GM18520 (cell line): ENCODE measurements at regions not wholly inside any gene's neighbourhood (a gene's known extent, or its start where the extent isn't known, plus 50 kb on each side); places are given as distances from the start of the nearest gene placed in this dataset.
"Not testable (repeated sequence)": the region's sequence is repeated elsewhere in the genome, so short reads cannot be mapped to it uniquely, and the experiment has no call there.

ENCODE experiments used
- ATAC-seq: cut with Tn5 transposase; IDR thresholded peaks from one replicate; pipeline ENCODE4 v1.9.1; 2021; ENCODE audit not compliant: unreplicated experiment

GRCh38 chr13:107685876-107686275 is 529.5 kb downstream of the LIG4 start:
- ATAC-seq: no peak

- ATAC-seq: no peak
These were observed 533.7 kb downstream of the LIG4 start for GRCh38 chr13:107681600-107681999.

GRCh38 chr13:107680115-107680514 is 535.2 kb downstream of the LIG4 start:
- ATAC-seq: no peak

- ATAC-seq: no peak
These were observed 537.2 kb downstream of the LIG4 start for GRCh38 chr13:107678075-107678689.

GRCh38 chr13:107675847-107676550 is 539.3 kb downstream of the LIG4 start:
- ATAC-seq: no peak

GRCh38 chr13:107669391-107669993 is 545.8 kb downstream of the LIG4 start:
- ATAC-seq: no peak

GRCh38 chr13:107665926-107666458 is 549.3 kb downstream of the LIG4 start:
- no peak for ATAC-seq

- ATAC-seq: peak; percentile 53
These were observed 565.1 kb downstream of the LIG4 start for GRCh38 chr13:107650081-107650701.

GRCh38 chr13:107649079-107649478 is 566.3 kb downstream of the LIG4 start:
- ATAC-seq: no peak

GRCh38 chr13:107644136-107644535 is 571.2 kb downstream of the LIG4 start:
- ATAC-seq: no peak

GRCh38 chr13:107643615-107644014 is 571.7 kb downstream of the LIG4 start:
- ATAC-seq: no peak

GRCh38 chr13:107642831-107643230 is 572.5 kb downstream of the LIG4 start:
- no peak for ATAC-seq

GRCh38 chr13:107641574-107641973 is 573.8 kb downstream of the LIG4 start:
- ATAC-seq: no peak

- ATAC-seq: no peak
These were observed 589.7 kb downstream of the LIG4 start for GRCh38 chr13:107625648-107626047.

GRCh38 chr13:107617527-107617926 is 597.8 kb downstream of the LIG4 start:
- ATAC-seq: no peak

GRCh38 chr13:107612376-107612775 is 603.0 kb downstream of the LIG4 start:
- no peak for ATAC-seq

GRCh38 chr13:107608736-107609135 is 606.6 kb downstream of the LIG4 start:
- no peak for ATAC-seq

- ATAC-seq: no peak
These were observed 614.4 kb downstream of the LIG4 start for GRCh38 chr13:107600971-107601370.

- not testable (repeated sequence) for ATAC-seq
These were observed 619.0 kb downstream of the LIG4 start for GRCh38 chr13:107596306-107596705.

- ATAC-seq: no peak
These were observed 624.8 kb downstream of the LIG4 start for GRCh38 chr13:107590556-107590955.

GRCh38 chr13:107587681-107588080 is 627.7 kb downstream of the LIG4 start:
- no peak for ATAC-seq

- no peak for ATAC-seq
These were observed 629.1 kb downstream of the LIG4 start for GRCh38 chr13:107586216-107586615.
